Lower lobe of right lung (tissue), 2 donors: ENCODE measurements at regions not wholly inside any gene's neighbourhood (a gene's known extent, or its start where the extent isn't known, plus 50 kb on each side); places are given as distances from the start of the nearest gene placed in this dataset.

Experiments used
- ATAC-seq, 2 donors: fragments of 200-7000 bp; cut with Tn5 transposase; one replicate each; pipeline ENCODE4 v1.9.1; 2020 to 2022; ENCODE audit warnings: mild to moderate bottlenecking in 2 of 2, moderate library complexity in 2 of 2
- DNase-seq: peaks from one replicate; pipeline ENCODE4 v3.0.0-alpha.2; 2020
- H3K27ac ChIP-seq: fragments of 200-600 bp; one replicate; pipeline ENCODE4 v1.8.0; 2022
- H3K27me3 ChIP-seq: fragments of 200-600 bp; one replicate; pipeline ENCODE4 v1.8.0; 2022; ENCODE audit warnings: low read depth
- H3K36me3 ChIP-seq: fragments of 200-600 bp; one replicate; pipeline ENCODE4 v1.8.0; 2022; ENCODE audit warnings: mild to moderate bottlenecking
- H3K4me1 ChIP-seq: fragments of 200-600 bp; one replicate; pipeline ENCODE4 v1.8.0; 2022
- H3K4me3 ChIP-seq: fragments of 200-600 bp; one replicate; pipeline ENCODE4 v1.8.0; 2022; ENCODE audit warnings: mild to moderate bottlenecking
- H3K9me3 ChIP-seq: fragments of 200-600 bp; one replicate; pipeline ENCODE4 v1.8.0; 2022
- intact Hi-C: fragments of 100-400 bp; cut with DNase I; formaldehyde crosslinking; loops from one replicate; pipeline ENCODE4 v1.11.0; 2022
- TF ChIP-seq, protein P1 (sequence below): fragments of 200-600 bp; IDR thresholded peaks from one replicate; pipeline ENCODE4 v1.8.0; 2022; ENCODE audit warnings: antibody characterized with exemption, mild to moderate bottlenecking
- donor health status: DM: no; HTN: yes; CAD: no; lungs with severe emphysema.

DNA sequence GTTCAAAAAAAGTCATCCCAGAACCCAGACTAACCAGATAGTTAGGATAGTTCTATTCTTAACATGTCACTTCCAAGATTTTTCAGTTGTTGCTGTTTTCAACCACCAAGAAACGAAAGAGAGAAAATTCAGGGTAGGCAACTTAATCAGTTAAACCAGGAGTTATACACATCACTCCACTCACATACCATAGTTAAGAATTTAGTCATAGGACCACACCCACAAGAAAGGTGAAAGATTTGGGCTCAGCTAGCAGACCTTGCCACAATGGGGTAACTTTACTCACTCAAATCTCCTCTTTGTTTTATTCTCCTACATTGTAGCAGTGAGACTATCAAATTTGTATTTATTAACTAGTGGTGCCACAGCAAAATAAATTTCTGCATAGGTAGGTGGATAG is 473.6 kb downstream of the NUP35 start:
- no peak overlapping the region for H3K27ac ChIP-seq
- ATAC-seq (no peak), DNase-seq (no peak)
- intact Hi-C loops: no loop called here
- no peak overlapping the region for H3K4me3 ChIP-seq
- TF ChIP-seq, protein P1, sequence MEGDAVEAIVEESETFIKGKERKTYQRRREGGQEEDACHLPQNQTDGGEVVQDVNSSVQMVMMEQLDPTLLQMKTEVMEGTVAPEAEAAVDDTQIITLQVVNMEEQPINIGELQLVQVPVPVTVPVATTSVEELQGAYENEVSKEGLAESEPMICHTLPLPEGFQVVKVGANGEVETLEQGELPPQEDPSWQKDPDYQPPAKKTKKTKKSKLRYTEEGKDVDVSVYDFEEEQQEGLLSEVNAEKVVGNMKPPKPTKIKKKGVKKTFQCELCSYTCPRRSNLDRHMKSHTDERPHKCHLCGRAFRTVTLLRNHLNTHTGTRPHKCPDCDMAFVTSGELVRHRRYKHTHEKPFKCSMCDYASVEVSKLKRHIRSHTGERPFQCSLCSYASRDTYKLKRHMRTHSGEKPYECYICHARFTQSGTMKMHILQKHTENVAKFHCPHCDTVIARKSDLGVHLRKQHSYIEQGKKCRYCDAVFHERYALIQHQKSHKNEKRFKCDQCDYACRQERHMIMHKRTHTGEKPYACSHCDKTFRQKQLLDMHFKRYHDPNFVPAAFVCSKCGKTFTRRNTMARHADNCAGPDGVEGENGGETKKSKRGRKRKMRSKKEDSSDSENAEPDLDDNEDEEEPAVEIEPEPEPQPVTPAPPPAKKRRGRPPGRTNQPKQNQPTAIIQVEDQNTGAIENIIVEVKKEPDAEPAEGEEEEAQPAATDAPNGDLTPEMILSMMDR: no peak
- H3K9me3 ChIP-seq: no peaks in the 10 kb centered on the region
- no peaks in the 10 kb centered on the region for H3K36me3 ChIP-seq
- no peaks in the 10 kb centered on the region for H3K27me3 ChIP-seq
- no peaks in the 10 kb centered on the region for H3K4me1 ChIP-seq

DNA sequence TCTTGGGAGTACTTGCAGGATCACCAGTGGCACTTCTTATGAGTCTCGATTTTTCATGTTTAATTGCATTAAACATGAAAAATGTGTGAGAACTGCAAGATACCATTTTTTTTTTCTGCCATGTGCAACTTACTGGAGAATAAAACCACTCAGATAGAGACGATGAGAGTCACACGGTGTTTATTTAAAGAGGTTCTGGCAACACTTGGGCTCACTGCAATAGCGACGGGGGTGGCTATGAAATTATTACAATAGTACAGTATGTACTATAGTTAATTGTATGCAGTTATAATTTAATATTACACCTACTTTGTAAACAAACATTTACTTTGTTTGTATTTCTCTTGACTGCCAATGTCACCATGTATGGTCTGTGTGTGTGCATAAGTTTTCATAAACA is 479.8 kb downstream of the NUP35 start:
- Histone ChIP-seq H3K27me3 (no peaks in the 10 kb centered on the region), H3K36me3 (no peaks in the 10 kb centered on the region), H3K4me3 (no peak overlapping the region), H3K4me1 (no peaks in the 10 kb centered on the region), H3K9me3 (no peaks in the 10 kb centered on the region), H3K27ac (no peak overlapping the region)
- DNase-seq (no peak), ATAC-seq (no peak)
- intact Hi-C loops: no loop called here
- TF ChIP-seq, protein P1: no peak

DNA sequence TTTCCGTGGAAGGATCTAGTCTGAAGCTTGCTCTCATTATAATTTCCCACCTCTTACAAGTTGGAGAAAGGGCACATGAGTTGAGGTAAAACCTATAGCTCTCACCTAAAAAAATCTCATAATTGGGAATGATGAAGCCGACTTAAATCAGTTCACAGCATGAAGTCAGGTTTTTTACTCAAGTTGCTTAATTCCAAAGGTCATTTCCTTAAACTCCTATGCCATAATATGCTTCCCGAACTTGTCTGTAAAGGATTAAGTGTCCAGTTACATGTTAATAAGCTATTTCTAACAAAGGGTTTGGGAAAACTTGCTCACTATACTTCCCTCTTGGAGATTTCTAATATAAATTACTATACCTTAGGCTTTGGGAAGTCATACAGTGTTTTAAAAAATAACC is 481.2 kb downstream of the NUP35 start:
- TF ChIP-seq, protein P1: no peak
- H3K9me3 ChIP-seq: no peaks in the 10 kb centered on the region

DNA sequence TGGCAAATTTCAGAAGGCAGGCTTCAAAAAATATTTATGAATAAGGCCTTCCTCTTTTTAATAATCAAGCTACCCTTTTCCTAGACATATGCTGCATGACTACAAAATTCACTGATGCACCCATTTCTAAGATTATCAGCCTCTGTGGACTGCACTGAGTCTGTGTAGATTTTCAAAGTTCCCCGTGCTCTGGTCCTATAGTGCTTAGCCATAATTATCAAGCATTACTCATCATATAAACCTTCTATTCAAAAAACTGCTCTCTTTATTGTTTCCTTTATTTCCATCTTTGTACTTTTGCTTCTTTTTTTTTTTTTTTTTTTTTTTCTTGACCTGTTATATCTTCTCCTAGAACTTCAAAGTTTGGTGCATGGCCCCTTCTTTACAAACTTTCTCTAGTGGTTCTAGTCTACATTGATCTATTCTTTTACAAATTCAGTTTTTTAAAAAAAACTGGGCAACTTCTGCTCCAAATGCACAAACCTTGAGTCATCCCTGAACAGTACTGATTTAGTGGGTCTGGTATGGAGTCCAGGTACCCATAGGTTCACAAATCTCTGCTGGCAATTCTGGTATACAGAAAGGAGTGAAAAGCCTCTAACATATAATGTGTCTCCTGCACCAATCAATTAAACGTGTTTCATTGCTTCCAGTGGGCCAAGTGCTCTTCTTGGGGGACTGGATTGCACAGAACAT is 481.9 kb downstream of the NUP35 start:
- Histone ChIP-seq H3K27me3 (no peaks in the 10 kb centered on the region), H3K36me3 (no peaks in the 10 kb centered on the region), H3K9me3 (no peaks in the 10 kb centered on the region), H3K4me1 (no peaks in the 10 kb centered on the region), H3K27ac (no peak overlapping the region), H3K4me3 (no peak overlapping the region)
- no peak for DNase-seq
- no peak for ATAC-seq
- intact Hi-C loops: no loop called here
- TF ChIP-seq, protein P1: no peak

More for the DNA sequence above, 481.2 kb downstream of the NUP35 start:
- intact Hi-C loops: no loop called here
- Histone ChIP-seq H3K27me3 (no peaks in the 10 kb centered on the region), H3K4me1 (no peaks in the 10 kb centered on the region), H3K4me3 (no peak overlapping the region), H3K27ac (no peak overlapping the region), H3K36me3 (no peaks in the 10 kb centered on the region)
- DNase-seq: no peak
- no peak for ATAC-seq

DNA sequence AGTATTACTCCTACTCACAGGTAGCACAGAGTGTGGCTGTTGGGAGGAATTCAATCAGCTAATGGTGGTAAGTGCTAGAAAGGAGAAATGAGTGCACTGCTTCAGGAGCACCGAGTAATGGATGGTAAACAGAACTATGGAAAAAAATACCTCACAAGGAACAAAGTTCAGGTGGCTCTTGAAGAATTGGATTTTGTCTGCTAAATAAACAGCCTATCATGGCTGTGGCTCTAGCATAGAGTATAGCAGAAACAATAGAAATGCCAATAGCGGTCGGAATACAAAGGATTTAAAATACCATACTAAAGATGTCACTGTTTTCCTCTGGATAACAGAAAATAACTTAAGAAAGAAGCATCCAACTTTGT is 482.5 kb downstream of the NUP35 start:
- no peaks in the 10 kb centered on the region for H3K27me3 ChIP-seq
- ATAC-seq (no peak), DNase-seq (no peak)
- H3K4me3 ChIP-seq: no peak overlapping the region
- intact Hi-C loops: no loop called here
- H3K36me3 ChIP-seq: no peaks in the 10 kb centered on the region
- H3K9me3 ChIP-seq: no peaks in the 10 kb centered on the region
- TF ChIP-seq, protein P1: no peak
- no peak overlapping the region for H3K27ac ChIP-seq
- no peaks in the 10 kb centered on the region for H3K4me1 ChIP-seq

DNA sequence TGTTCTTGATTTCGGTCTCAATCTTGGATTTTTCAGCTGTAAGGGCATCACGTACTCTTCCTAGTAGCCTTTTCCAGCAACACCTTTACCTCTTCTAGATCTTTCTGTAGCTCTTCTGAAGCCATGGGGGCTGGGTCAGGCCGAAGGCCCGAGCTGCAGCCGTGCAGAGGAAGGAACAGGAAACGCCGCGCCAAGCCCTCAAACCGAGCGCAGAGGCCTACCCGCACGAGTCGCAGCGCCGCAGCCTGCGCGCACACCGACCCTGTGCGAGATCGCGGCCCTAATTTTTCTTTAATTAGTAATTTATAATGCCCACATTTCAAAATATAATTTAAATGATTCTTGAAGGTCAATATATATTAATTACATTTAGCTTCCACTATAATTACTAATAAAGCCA is 483.8 kb downstream of the NUP35 start:
- H3K27me3 ChIP-seq: no peaks in the 10 kb centered on the region
- H3K27ac ChIP-seq: no peak overlapping the region
- no peaks in the 10 kb centered on the region for H3K9me3 ChIP-seq
- no peaks in the 10 kb centered on the region for H3K36me3 ChIP-seq
- TF ChIP-seq, protein P1: no peak
- intact Hi-C loops: no loop called here
- no peak overlapping the region for H3K4me3 ChIP-seq
- ATAC-seq (no peak), DNase-seq (no peak)
- H3K4me1 ChIP-seq: no peaks in the 10 kb centered on the region
